ENCODE measurements at regions not wholly inside any gene's neighbourhood (a gene's known extent, or its start where the extent isn't known, plus 50 kb on each side); places are given as distances from the start of the nearest gene placed in this dataset.

DNA sequence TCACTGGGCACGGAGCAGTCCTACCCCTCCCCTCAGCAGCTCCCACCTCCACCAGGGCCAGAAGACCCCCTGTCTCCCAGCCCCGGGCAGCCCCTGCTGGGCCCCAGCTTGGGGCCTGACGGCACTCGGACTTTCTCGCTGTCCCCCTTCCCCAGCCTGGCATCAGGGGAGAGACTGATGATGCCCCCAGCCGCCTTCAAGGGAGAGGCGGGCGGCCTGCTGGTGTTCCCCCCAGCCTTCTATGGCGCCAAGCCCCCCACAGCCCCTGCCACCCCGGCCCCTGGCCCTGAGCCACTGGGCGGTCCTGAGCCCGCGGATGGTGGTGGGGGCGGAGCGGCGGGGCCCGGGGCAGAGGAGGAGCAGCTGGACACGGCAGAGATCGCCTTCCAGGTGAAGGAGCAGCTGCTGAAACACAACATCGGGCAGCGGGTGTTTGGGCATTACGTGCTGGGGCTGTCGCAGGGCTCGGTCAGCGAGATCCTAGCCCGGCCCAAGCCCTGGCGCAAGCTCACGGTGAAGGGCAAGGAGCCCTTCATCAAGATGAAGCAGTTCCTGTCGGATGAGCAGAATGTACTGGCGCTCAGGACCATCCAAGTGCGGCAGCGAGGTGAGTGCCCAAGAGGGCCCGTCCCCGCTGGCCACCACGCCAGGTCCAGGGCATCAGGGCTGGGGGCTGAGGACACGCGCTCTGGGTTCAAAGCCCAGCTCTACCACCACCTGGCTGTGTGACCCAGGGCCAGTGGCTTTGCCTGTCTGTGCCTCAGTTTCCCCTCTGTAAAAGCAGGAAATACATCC, 58.6 kb downstream of the PHETA1 start:
- DNase-seq (ENCODE audit: low read depth), result no peak

DNA sequence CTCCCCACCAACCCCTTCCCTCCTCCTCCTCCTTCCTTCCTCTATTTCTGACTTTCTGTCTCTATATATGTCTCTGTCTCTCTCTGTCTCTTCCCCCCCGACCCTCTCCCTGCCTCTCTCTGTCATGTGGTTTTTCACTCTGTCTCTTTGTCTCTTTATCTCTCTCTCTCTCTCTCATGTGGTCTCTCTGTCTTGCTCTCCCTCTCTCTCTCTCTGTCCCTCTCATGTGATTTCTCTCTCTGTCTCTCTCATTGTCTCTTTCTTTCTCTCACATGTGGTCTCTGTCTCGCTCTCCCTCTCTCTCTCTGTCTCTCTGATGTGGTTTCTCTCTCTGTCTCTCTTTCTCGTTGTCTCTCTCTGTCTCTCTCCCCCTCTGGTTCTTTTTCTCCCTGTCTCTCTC, 59.3 kb downstream of the PHETA1 start:
- DNase-seq (ENCODE audit: low read depth), result no peak

DNA sequence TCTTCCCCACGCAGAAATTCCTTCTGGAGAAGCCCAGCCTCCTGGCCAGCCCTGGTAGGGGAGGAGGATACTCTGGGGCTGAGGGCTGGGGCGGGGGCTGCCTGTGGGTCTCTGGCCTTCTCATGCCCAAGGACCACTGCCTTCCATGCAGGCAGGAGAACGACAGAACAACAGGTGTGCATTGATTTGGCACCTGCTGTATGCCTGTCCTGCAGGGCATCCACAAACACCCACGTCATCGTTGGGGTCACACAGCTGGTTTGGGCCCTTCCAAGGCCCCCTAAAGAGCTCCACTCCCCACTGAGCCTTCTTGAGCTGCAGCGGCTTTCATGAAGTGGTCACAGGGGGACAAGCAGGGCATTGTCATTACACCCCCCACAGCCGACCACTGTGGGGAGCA, 60.4 kb downstream of the PHETA1 start:
- no peak for DNase-seq (ENCODE audit: low read depth)

DNA sequence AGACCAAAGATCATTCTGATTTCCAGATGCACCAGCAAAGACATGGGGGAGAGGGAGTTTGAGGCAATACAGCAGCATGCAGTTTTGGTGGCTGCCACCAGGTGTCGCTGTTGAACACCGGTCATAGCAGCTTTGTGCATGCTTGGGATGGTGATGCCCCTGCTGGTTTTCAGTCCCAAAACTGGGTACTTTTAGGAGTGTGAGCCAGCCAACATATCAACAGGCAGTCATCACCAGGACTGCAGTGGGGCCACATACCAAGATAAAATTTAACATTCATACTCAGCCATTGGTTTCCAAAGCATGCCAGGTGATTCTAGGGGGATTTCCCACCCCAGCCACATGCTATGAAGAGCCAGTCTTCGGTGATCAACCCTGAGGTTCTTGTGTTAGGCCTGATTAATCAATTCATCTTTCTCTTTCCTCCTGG, 64.2 kb downstream of the PHETA1 start:
- peak; percentile 33 for DNase-seq (ENCODE audit: low read depth)

DNA sequence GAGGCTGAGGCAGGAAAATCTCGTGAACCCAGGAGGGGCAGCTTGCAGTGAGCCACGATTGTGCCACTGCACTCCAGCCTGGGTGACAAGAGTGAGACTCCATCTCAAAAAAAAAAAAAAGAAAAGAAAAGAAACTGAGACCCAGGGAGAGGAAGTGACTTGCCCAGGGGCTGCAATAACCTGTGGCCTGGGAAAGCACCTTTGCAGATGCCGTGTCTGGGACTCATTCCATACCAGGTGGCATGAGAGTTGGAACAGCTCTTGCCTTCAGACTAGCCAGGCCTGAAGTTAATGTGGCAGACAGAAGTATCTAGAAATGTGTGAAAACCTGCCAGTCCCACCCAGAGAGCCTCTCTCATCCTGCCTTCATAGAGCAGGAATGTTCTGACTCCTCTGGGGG, 65.4 kb downstream of the PHETA1 start:
- DNase-seq (ENCODE audit: low read depth), result no peak

DNA sequence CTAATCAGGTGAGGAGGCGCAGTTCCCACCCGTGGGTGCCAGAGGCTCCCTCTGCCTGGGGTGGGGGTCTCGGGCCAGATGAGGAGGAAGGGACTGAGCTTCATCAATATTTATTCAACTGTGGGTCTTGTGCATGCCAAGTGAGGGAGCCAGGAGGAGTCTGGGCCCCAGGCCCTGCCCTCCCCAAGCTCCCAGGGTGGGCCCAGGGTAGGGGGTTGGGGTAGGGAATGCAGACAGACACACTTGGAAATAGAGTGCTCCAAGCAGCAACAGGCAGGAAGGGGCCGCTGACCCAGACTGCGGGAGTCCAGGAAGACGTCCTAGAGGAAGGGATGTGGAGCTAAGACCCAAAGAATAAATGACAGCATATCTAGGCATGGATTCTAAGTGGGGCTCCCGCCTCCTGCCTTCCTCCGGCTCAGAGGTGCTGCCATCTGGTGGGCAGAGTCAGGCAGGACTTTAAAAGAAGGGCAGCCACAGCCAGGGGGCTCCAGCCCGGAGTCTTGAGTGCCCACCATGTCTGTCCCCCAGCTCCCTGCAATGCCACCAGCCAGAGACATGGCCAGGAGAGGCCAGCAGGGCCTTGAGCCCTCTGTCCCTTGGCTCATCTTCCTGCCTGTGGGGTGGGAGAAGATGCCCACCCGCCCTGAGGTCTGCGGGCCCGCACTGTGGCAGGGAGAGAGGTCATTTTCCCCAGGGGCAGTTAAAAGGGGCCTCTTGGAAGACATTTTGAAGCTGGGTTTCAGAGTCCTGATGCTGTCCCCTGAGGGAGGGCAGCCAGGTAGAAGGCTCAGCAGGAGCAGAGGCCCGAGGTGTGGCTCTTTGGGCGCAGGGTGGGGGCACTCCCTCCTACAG, 70.1 kb downstream of the PHETA1 start:
- peak; percentile 13 for DNase-seq (ENCODE audit: low read depth)

DNA sequence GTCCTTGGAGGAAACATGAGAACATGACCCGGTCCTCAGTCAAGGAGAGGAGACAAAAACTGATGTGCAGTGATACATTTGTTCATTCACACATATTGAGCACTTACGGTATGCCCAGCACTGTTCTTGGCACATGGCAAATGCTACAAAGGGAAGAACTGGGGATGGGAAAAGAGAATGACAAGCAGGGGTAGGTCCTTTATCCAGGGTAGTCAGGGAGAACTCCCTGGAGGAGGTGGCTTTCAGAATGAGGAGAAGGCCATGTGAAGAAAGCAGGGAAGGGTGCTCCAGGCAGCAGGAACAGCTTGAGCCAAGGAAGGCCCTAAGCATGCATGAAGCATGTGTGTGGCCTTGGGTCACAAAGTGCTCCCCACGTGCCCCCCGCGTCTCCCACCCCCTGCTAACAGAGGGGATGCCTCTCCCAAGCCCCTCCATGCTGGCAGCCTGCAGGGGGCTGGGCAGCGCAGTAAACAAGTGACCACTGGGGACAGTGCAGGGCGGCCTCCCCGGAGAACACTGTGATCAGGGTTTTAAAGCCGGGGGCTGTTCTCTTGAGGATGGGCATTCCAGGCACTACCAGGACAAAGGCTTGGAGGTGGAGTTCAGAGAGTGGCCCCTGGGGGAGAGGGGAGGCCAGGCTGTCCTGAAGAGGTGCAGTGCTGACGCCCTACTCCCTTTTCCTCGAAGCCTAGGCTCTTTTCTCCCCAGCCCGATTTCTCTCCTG, 71.0 kb downstream of the PHETA1 start:
- no peak for DNase-seq (ENCODE audit: low read depth)

DNA sequence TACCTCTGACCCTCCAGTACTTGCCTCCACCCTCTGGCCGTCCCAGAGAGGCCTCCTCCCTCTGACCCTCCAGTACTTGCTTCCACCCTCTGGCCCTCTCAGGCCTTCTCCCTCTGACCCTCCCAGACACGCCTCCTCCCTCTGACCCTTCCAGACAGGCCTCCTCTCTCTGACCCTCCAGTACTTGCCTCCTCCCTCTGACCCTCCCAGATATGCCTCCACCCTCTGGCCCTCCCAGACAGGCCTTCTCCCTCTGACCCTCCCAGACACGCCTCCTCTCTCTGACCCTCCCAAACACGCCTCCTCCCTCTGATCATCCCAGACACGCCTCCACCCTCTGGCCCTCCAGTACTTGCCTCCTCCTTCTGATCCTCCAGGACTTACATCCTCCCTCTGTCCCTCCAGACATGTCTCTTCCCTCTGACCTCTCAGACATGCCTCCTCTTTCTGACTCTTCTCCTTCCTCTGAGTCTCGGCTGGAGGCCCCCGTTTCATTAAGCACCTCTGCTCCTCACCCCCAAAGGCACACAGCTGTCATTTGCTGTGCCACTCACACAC, 71.9 kb downstream of the PHETA1 start:
- DNase-seq (ENCODE audit: low read depth), result no peak

DNA sequence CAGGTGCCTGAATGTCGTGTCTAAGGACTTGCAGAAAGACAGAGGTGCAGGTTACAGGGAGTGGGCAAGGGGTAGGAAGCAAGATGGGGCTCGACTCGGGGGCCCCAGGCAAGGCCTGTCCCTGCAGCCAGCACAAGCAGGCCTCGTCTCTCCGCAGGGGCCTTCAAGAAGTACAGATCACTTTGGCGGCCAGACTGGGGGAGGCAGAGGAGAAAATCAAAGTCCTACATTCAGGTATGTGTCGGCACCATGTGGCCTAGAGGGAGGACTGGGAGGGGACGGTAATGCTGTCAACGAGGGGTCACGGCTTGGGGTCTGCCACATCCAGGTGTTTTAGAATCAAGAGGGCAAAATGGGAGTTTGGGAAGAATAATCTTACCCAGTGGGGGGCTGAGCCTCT, 73.7 kb downstream of the PHETA1 start:
- DNase-seq (ENCODE audit: low read depth), result no peak

DNA sequence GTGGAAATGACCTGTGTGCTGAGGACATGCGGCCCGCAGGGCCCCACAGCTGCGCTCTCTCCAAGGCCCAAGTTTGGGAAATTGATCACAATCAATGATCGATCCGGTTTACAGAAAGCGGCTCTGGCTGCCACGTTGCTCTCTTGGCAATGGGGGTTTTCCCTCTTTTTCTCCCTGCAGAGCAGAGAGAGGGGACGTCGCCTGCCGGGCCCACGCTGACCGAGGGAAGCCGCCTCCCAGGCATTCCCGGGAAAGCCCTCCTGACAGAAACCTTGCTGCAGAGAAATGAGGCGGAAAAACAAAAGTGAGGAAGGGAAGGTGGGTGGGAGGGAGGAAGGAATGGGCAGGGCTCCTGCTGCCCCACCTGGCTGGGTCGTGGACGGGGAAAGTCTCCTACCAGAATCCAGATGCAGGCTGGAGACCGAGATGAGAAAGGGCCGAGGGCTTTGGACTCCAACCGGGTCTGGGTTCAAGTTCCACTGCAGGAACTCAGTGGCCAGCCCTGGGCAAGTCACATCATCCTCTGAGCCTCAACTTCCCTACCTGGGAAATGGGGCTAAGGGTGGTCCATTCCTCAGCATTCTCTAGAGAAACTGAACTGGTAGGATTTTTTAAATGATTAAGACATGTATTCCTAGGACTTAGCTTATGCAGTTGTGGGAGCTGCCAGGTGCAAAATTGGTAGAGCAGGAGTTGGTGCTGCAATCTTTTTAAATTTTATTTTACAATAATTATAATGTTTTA, 75.5 kb downstream of the PHETA1 start:
- no peak for DNase-seq (ENCODE audit: low read depth)

DNA sequence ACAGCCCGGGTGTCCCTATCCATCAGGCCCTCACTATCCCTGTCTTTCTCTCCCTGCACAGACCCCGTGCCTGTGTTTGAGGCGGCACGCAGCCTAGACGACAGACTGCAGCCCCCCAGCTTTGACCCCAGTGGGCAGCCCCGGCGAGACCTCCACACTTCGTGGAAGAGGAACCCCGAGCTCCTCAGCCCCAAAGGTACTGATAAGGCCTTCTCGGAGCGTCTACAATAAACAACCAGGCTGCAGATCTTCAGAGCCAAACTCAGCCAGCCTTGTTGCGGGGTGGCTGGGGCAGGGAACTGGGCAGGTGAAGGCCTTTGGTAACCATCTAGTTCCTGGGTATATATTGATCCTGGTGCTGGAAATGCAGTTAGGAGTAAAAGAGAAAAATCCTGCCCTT, 77.5 kb downstream of the PHETA1 start:
- DNase-seq (ENCODE audit: low read depth), result no peak

DNA sequence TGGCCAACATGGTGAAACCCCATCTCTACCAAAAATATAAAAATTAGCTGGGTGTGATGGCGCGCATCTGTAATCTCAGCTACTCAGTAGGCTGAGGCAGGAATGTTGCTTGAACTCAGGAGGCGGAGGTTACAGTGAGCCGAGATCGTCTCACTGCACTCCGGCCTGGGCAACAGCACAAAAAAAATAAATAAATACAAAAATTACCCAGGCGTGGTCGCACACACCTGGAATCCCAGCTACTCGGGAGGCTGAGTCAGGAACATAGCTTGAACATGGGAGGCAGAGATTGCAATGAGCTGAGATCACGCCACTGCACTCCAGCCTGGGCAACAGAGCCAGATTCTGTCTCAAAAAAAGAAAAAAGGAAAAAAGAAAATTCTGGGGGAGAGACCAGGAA, 80.1 kb downstream of the PHETA1 start:
- no peak for DNase-seq (ENCODE audit: low read depth)

DNA sequence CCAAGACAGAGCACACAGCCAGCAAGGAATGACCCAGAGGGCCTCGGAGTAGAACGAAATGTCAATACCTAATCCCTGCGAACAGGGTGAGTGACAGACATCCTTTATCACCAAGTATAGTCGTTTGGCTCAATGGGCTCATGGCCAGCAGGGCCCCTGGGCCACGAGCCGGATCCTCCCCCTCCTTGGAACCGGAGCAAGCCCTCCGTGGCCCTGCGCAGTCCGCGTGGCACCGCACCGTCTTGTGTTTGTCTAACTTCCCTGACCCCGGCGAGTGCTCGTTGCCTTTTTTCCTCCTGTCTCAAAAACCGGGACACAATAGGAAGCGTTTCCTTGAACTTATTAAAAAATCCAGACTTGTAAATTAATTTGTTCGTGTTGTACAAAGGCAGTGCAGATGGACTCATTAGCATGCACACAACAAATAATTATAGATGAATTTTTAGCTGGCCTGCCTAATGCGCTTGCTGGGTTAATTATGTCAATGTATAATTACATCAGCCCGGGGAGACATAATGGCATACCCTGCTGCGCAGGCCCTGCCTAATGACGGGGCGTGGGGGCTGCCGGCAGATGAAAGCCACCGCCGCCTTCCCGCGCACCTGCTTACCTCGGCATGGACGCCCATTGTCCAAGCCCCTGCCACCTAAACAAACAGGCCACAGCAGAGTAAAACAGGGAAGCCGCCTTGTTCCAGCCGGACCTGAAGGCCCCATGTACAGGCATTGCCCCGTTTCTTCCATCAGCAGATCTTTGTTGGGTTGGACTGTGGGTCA, 81.6 kb downstream of the PHETA1 start:
- no peak for DNase-seq (ENCODE audit: low read depth)

DNA sequence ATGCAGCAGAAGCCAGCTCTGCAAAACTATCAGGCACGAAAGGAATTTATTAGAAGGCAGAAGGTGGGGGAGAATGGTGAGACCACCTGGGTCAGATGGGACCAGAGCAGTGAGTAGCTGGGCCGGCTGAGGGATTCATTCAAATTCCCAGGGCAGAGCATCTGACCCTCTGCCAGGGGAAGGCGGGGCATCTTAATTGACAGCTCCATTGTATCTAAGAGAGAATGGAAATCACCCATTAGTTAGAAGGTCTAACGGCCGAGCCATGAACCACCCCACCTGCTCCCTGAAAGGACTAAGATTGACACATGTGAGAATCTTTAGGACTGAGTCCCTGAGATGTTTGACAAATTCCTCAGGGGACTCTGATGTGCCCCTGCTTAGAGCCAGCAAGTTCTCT, 83.7 kb downstream of the PHETA1 start:
- DNase-seq (ENCODE audit: low read depth), result no peak

DNA sequence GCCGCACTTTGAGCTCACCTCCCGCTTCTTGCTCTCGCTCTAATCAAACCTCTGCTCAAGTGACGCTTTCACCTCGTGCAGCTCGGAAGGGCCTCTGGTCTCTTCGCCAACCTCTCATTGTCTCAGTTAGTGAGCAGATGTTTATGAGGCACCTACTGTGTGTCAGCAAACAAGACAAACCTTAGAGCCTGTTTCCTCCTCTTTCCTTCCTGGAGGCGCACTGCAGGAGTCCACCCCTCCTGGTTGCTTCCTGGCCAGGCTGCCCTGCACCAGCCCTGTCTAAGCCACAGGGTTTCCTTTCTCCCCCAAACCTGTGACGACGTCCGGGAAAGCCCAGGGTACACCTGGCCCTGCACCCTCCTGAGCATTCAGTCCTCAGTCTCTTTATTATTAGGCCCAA, 84.2 kb downstream of the PHETA1 start:
- DNase-seq (ENCODE audit: low read depth), result no peak

DNA sequence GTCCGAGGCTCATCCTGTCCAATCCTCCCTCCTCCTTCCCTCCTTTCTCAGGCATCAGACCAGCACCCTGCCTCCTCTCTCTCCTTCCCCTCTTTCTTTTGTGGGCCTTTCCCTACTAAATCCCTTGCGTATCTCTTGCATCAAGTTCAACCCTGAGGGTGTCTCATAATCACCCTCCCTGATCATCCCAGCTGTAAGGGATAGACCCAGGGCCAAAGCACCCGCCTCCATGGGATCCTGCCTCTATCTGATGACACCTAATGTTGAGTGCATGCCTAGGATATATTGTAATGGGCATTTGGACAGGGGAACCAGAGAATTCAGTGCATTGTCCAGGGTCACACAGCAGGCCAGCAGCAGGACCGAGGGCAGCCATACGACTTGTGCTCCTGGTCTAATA, 84.9 kb downstream of the PHETA1 start:
- no peak for DNase-seq (ENCODE audit: low read depth)

DNA sequence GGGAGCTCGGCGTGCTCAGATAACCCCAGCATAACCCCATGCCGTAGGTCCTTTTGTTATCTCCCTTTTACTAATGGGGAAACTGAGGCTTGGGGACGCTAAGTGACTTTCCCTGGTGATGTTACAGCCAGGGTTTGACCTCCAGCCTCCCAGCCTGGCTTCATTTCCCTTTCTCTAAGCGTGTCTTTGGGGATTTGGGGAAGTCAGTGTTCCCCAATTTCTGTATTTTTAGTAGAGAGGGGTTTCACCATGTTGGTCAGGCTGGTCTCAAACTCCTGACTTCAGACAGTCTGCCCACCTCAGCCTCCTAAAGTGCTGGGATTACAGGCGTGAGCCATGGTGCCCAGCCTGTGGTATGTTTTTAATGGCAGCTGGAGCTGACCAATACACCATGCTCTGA, 85.4 kb downstream of the PHETA1 start:
- DNase-seq (ENCODE audit: low read depth), result no peak

DNA sequence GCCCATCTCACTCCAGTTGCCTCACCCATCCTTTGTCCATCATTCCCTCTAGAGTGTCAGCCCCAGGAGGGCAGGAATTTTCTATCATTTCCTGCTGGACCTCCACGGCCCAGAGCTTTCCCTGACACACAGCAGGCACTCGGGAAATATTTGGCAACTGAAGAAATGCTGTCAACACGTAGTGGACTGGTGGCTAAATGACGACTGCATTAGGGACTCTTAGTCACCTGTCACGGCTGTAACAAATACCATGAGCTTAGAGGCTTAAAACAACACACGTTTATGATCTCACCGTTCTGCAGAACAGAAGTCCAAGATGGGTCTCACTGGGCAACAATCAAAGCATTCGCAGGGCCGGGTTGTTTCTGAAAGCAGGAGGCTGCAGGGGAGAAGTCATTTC, 91.3 kb downstream of the PHETA1 start:
- DNase-seq (ENCODE audit: low read depth), result no peak

DNA sequence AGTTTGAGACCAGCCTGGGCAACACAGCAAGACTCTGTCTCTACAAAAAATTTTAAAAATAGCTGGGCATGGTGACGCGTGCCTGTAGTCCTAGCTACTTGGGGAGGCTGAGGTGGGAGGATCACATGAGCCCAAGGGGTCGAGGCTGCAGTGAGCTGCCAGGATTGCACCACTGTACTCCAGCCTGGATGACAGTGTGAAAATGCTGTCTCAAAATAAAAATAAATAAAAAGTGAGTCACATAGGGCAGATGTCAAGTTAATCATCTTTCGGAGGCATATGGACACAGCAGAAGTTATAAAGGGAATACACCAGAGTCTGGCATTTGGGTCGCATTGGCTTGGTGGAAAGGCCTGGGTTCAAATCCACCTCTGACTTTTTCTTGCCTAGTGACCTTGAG, 92.7 kb downstream of the PHETA1 start:
- DNase-seq (ENCODE audit: low read depth), result no peak

DNA sequence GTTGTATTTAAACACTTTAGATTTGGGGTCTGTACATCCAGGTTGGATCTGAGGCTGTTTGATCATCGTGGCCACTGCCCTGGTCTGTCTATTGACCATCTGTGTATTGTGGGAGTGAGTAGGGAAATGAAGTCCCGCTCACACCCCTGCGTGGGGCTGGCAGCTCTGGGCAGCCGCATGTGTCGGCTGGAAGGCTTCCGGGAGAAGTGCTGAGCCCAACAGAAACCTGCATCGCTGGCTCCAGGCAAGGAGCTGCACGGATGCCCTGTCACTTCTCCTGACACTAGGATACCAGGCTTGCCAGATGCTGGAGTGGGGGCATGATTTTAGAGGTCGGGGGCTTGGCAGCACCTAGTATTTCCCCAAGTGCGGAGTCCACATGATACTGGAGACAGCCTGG, 93.6 kb downstream of the PHETA1 start:
- DNase-seq (ENCODE audit: low read depth), result no peak

DNA sequence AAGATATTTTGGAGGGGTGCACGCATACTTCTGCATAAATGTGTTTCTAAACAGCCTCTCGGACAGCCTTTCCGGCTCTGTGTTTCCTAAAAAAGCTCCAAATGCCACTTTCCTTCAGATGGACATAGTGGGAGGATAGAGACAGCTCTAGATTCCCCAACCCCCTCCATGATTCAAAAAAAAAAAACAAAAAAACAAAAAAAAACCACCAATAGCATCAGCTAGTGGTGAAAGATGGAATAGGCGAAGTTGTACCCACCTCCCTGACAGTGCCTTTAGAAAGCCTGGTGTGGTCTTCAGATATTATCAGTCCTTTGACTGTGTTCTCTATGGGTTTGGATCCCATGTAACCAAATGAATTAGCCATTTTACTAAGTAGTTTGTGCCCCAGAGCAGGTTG, 94.1 kb downstream of the PHETA1 start:
- DNase-seq (ENCODE audit: low read depth), result no peak

Measured in stimulated activated CD8-positive, alpha-beta memory T cell treated with anti-CD3 and anti-CD28 coated beads, Interleukin-15, amount 100 ng/mL, for 24 hours (primary cell).